GM19455 (cell line): ENCODE measurements at regions not wholly inside any gene's neighbourhood (a gene's known extent, or its start where the extent isn't known, plus 50 kb on each side); places are given as distances from the start of the nearest gene placed in this dataset.
"Not testable (repeated sequence)": the region's sequence is repeated elsewhere in the genome, so short reads cannot be mapped to it uniquely, and the experiment has no call there.

Experiments used
- ATAC-seq: cut with Tn5 transposase; IDR thresholded peaks from one replicate; pipeline ENCODE4 v1.9.1; 2021; ENCODE audit not compliant: unreplicated experiment

GRCh38 chr2:40564184-40564583 is 112.3 kb upstream of the SLC8A1 start:
- ATAC-seq: no peak

GRCh38 chr2:40579247-40579646 is 127.4 kb upstream of the SLC8A1 start:
- no peak for ATAC-seq

GRCh38 chr2:40584432-40584831 is 132.5 kb upstream of the SLC8A1 start:
- ATAC-seq: no peak

GRCh38 chr2:40591774-40592173 is 139.9 kb upstream of the SLC8A1 start:
- ATAC-seq: no peak

- ATAC-seq: no peak
Measured at GRCh38 chr2:40592218-40592617, 140.3 kb upstream of the SLC8A1 start.

GRCh38 chr2:40606862-40607261 is 155.0 kb upstream of the SLC8A1 start:
- no peak for ATAC-seq

GRCh38 chr2:40611196-40611595 is 159.3 kb upstream of the SLC8A1 start:
- ATAC-seq: no peak

- no peak for ATAC-seq
Measured at GRCh38 chr2:40625849-40626248, 174.0 kb upstream of the SLC8A1 start.

- ATAC-seq: no peak
Measured at GRCh38 chr2:40628556-40628955, 176.7 kb upstream of the SLC8A1 start.

- no peak for ATAC-seq
Measured at GRCh38 chr2:40629768-40630434, 178.0 kb upstream of the SLC8A1 start.

GRCh38 chr2:40639320-40639719 is 187.4 kb upstream of the SLC8A1 start:
- ATAC-seq: no peak

- ATAC-seq: no peak
Measured at GRCh38 chr2:40642237-40642636, 190.3 kb upstream of the SLC8A1 start.

GRCh38 chr2:40642726-40643125 is 190.8 kb upstream of the SLC8A1 start:
- no peak for ATAC-seq

- ATAC-seq: no peak
Measured at GRCh38 chr2:40646642-40647041, 194.8 kb upstream of the SLC8A1 start.

- no peak for ATAC-seq
Measured at GRCh38 chr2:40652155-40652554, 200.3 kb upstream of the SLC8A1 start.

GRCh38 chr2:40653829-40654228 is 201.9 kb upstream of the SLC8A1 start:
- no peak for ATAC-seq

GRCh38 chr2:40654346-40654745 is 202.5 kb upstream of the SLC8A1 start:
- no peak for ATAC-seq

- ATAC-seq: no peak
Measured at GRCh38 chr2:40658941-40659340, 207.1 kb upstream of the SLC8A1 start.

GRCh38 chr2:40665493-40666232 is 213.8 kb upstream of the SLC8A1 start:
- ATAC-seq: no peak

- ATAC-seq: no peak
Measured at GRCh38 chr2:40666398-40666797, 214.5 kb upstream of the SLC8A1 start.

- no peak for ATAC-seq
Measured at GRCh38 chr2:40668425-40668824, 216.5 kb upstream of the SLC8A1 start.

- ATAC-seq: not testable (repeated sequence)
Measured at GRCh38 chr2:40676134-40676790, 224.4 kb upstream of the SLC8A1 start.
